SIG-M5 (cell line): ENCODE measurements at regions not wholly inside any gene's neighbourhood (a gene's known extent, or its start where the extent isn't known, plus 50 kb on each side); places are given as distances from the start of the nearest gene placed in this dataset.

ENCODE experiments used
- DNase-seq: peaks from one replicate; lab custom pipeline; 2025; lab: John Stamatoyannopoulos, UW

DNA sequence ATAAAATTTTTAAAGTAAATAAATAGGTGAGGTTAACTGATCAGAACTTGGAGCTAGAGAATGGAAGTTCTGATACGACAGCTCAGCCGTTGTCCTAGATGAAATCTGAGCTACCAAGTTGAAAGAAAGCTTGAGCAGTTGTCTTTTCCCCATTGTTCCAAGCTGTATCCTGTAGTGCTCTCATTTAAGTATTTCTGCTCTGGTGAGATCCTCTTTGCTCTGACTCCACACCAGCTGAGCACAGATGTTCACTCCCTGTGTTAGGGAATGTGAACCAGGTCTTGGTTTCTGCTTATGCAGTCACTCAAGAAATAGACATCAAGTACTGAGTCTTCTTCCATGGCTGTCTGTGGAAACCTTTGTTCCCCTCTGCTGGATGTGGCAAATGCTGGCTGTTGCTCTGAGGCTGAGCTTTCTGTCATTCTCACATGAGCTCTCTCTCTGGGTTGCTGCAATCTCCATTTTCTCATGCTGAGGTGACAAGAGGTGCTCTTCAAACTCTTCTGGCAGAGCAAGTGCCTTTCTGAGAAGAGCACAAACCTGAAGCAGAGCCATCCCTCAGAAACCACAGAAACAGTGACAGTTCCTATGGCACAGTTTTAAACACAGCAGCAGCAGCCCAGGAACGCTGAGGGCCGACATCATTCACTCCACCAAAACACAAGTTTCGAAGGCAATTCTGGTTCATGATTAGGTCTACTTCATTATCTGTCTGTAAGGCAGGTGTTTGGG, 194.1 kb downstream of the SP3 start:
- no peak for DNase-seq

DNA sequence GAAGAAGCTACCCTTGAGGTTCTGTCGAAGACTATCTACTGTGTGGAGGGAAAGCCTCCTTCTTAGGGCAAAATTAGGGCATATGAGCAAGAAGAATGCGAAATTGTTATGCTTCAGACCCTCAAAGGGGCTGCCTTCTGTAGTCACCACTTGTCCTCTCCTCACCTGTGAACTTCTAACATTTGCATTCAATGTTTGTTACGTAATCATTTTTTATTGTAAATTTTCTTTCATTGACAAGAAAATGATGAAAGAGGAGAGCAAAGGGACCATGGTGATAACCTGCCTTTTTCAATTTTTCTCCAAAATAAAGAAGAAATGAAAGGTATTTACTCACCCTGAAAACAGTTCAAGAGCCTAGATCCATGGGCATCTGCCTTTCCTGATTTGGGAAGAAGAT, 193.0 kb downstream of the SP3 start:
- DNase-seq: no peak

DNA sequence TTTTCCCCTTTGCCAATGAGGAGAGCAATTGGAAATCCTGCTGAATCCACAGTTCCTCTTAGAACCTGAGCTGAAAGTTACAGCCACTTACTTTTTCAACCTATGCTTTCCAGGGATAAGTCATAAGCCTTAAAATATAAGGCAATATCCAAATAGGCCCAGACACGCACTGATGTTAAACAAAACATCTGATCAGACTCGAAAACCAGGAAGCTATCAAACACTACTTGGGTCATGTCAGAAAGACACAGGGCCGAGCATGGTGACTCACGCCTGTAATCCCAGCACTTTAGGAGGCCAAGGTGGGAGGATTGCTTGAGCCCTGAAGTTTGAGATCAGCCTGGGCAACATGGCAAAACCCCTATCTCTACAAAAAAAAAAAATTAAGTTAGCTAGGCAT, 192.1 kb downstream of the SP3 start:
- no peak for DNase-seq

DNA sequence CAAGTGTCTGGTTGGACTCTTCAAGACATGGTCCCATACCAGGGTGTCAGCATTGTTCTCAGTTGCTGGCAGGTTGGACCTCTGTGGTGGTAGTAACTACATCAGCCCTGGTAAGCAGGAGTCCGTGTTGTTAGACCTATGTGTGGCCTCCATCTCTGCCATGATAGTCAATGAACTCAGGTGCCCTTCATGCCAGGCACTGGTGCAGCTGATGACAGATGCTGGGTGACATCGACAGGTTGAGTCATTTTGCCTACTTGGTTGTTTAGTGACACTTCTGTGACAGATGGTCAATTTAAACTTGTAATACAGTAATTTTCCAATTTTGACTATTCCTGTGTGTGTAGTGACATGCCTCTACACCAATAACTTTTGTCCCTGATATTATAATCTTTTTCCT, 189.7 kb downstream of the SP3 start:
- DNase-seq: no peak

DNA sequence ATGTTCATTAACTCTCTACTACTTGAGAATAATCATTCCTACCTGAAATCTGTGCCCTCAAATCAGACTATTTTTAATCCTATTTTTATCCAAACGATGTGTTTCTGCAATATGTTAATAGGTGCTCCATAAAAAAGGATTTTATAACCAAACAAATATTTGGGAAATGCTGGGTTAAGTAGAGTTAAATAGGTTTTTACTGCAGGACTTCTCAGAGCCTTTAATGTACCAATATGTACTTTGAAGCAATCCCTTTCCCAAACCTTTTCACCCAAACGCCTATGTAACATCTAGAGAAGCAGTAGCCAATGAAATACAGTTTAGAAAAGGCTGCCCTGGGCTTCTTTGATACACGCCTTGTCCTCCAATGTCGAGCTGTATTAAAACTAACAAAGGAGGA, 182.5 kb downstream of the SP3 start:
- DNase-seq: no peak

GRCh38 chr2:173783382-173783781, 181.8 kb downstream of the SP3 start:
- no peak for DNase-seq

DNA sequence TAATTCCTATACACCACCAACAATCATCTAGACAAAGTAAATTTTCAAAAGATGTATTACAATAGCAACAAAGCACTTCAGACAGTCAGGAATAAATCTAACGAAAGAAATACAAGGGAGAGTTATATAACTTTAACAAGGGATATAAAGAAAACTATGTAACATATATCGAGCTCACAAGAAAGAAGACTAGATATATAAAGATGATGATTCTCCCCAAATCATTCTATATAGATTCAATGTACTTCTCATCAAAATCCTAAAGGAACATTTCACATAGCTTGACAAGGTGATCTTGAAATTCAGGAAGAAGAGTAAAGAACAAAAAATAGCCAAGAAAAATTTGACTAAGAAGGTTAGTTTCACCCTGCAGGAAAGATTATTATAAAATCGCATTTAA, 179.4 kb downstream of the SP3 start:
- DNase-seq: no peak

DNA sequence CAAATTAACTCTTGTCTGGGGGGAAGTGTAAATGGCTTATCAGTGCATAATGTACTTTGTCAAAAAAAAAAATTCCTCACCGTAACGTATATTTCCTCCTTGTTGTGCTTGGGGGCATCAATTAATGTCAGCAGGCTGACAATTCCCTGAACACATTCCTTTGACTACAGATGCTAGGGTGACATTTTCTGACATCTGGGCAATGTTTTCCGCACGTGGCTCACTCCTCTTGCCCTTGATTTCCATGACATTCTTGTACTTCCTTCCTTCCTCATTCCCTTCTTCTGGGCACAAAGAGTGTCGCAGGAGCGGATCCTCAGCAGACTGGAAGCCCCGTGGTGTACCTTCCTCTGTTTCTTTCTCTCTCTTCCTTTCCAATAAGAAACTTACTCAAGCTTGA, 173.7 kb downstream of the SP3 start:
- no peak for DNase-seq

- DNase-seq: no peak
Observed at GRCh38 chr2:173792166-173792565, 173.0 kb downstream of the SP3 start.

DNA sequence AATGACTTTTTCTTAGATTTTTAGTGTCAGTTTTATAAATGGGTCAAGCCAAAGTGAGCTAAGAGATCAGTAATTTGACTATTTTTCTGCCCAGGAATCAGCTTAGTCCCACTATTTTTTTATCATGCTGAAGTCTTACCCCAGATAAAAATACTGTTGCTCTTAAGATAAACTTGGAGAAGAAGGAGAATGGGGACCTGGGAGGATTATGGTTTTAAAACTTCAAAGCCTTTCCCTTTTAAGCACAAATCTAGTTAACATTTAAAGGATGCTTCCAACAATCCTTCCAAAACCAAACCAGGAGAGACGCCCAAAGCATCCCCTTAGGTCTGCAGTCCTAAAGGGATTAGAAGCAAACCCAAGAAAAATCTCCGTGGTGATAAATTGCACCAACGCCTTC, 172.4 kb downstream of the SP3 start:
- DNase-seq: no peak

- DNase-seq: no peak
Observed at GRCh38 chr2:173793709-173794565, 171.2 kb downstream of the SP3 start.

GRCh38 chr2:173797586-173798263, 167.4 kb downstream of the SP3 start:
- no peak for DNase-seq

GRCh38 chr2:173802518-173802917, 162.7 kb downstream of the SP3 start:
- no peak for DNase-seq

- no peak for DNase-seq
Observed at GRCh38 chr2:173803449-173803848, 161.7 kb downstream of the SP3 start.

DNA sequence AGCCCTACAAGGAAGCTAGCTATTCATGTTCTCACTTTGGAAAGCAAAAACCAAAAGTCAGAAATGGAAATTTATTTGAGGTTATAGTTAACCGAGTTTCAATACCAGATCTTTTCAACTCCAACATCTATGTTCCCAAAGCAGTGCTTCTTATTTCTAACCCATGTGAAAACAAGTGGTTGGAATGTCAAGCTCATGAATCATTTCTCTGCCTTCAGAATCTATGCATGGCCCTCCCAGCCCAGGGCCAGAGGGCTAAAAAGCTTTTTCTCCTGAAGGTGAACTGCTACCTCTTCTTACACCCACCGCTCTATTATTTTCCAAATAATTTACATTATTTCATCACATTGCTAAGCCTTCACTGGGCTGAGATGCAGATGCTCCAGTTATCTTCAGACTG, 158.4 kb downstream of the SP3 start:
- DNase-seq: no peak

GRCh38 chr2:173808718-173809117, 156.5 kb downstream of the SP3 start:
- DNase-seq: no peak

DNA sequence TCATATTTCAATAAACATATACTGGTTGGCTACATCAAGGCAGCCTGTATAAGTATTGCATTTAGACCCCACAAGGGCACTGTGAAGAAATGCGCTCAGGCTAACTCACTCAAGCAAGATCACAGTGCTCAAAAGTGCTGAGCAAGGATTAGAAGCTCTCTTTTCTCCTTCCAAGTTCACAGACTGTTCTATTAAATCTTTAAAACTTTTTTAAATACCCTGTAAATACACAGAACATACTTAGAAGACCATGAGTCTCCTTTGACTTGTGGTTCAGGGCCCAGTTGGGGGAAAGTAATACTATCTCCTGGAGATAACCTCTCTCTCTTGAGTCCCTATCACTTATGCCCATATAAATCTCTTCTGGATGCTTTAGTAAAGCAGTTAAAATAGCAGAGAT, 152.9 kb downstream of the SP3 start:
- no peak for DNase-seq

DNA sequence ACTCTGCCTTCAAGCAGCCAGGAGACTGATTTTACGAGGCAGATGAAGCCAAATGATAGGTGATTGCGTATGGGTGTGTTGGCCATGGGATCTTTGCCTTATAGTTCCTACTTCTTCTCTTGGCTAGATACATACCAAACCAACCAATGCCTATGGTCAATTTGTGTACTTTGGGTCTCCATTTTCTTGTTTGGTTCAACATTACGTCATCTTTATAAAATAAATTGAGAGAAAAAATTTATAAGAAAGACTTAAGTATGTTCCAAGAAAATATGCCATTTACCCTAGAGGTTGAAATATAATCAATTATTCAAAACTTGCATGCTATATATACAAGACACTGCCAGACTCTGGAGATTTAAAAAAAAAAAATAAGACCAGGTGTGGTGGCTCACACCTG, 150.9 kb downstream of the SP3 start:
- DNase-seq: no peak

- no peak for DNase-seq
Observed at GRCh38 chr2:173815772-173816171, 149.4 kb downstream of the SP3 start.

DNA sequence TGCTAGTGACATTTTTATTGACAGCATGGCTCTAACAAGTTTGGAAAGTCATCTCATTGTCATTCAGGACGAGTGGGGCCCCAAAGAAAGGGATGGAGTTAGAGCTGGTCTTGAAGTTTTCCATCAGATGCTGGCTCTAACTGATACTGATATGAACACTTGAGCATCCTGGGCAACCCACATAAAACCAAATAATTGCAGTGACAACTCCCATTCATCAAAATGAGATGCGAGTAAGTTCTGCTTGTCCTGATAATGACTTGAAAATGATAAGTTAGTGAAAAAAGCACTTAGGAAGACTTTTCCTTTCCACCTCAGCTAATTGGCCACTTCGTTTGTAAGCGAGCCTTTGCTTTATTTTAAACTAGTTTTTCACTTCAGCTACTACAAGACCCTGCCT, 147.6 kb downstream of the SP3 start:
- DNase-seq: no peak

- DNase-seq: no peak
Observed at GRCh38 chr2:173818285-173818684, 146.9 kb downstream of the SP3 start.

DNA sequence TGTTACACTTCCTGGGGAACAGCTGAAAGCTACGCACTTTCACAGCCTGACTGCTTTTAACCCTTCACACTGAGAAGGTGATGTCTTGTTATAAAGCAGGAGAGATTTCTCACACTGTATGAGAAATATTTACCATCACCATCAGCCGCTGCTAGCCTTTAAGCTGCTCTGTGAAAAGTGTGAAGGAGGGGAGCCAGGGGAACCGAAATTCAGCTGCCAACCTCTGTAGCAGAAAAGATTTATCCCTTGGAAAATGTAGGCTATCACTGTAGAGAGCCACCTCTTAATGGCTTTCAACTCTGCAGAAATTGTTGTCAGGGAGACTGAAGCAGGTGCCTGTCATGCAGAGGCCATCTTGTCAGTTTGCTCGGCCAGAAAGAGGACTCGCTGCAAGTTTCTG, 145.3 kb downstream of the SP3 start:
- no peak for DNase-seq

- no peak for DNase-seq
Observed at GRCh38 chr2:173821451-173821850, 143.7 kb downstream of the SP3 start.
